ENCODE measurements at regions not wholly inside any gene's neighbourhood (a gene's known extent, or its start where the extent isn't known, plus 50 kb on each side); places are given as distances from the start of the nearest gene placed in this dataset.

DNA sequence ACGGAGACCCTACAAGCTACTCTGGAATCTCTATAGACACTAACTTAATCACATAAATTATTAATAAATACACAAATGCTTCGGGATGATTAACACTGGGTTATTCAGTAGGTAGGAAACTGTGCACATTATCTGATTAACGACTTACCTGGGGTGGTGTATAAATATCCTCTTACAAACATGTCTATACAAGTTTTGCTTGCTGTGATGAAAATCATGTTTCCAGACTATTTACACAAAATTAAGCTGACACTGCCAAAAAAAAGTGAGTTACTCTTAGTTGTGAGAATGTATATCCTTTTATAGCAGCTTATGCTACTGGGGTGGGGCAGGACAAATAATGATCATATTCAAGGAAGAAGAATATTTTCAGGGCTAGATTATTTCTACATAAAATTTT lies 314.6 kb downstream of the C7orf25 start:
- TF ChIP-seq, protein P1, sequence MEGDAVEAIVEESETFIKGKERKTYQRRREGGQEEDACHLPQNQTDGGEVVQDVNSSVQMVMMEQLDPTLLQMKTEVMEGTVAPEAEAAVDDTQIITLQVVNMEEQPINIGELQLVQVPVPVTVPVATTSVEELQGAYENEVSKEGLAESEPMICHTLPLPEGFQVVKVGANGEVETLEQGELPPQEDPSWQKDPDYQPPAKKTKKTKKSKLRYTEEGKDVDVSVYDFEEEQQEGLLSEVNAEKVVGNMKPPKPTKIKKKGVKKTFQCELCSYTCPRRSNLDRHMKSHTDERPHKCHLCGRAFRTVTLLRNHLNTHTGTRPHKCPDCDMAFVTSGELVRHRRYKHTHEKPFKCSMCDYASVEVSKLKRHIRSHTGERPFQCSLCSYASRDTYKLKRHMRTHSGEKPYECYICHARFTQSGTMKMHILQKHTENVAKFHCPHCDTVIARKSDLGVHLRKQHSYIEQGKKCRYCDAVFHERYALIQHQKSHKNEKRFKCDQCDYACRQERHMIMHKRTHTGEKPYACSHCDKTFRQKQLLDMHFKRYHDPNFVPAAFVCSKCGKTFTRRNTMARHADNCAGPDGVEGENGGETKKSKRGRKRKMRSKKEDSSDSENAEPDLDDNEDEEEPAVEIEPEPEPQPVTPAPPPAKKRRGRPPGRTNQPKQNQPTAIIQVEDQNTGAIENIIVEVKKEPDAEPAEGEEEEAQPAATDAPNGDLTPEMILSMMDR (IDR thresholded peaks at IDR 0.05; ENCODE audit: borderline replicate concordance, insufficient read depth, low read depth, low read length), result no peak
- no peak overlapping the region for H3K4me3 ChIP-seq (ENCODE audit: low read depth, low read length)

DNA sequence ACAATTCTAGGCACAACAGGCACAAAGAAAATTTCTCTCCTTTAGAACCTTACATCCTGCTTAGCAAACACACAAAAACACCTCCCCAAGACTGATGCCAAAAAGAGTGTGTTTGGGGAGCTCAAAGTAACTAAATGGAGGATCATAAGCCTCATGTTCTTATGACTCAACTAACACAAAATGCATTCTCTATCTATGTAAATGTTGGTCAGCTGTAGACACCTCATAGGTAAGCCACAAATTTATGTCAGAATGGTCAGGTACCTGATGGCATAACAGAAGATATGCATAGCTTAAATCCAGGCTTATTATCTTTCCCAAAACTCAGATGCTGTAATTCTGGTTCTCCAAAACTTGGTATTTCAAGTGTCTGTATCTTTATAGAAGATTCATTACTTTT lies 315.1 kb downstream of the C7orf25 start:
- TF ChIP-seq, protein P1 (IDR thresholded peaks at IDR 0.05; ENCODE audit: borderline replicate concordance, insufficient read depth, low read depth, low read length), result no peak
- H3K4me3 ChIP-seq (ENCODE audit: low read depth, low read length), result no peak overlapping the region

DNA sequence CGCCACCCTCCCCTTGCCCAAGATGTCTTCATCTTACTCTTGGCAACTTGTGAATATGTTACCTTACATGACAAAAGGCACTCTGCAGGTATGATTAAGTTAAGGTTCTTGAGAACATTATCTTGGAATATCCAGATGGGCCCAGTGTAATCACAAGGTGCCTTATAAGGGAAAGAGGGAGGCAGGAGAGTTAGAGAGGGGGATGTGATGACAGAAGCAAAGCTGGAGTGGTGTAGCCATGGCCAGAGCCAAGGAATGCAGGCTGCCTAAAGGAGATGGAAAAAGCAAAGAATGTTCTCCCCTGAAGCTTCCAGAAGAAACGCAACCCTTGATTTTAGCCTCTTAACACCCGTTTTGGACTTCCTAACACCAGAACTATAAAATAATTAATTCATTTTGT lies 318.0 kb downstream of the C7orf25 start:
- TF ChIP-seq, protein P1 (IDR thresholded peaks at IDR 0.05; ENCODE audit: borderline replicate concordance, insufficient read depth, low read depth, low read length), result no peak

DNA sequence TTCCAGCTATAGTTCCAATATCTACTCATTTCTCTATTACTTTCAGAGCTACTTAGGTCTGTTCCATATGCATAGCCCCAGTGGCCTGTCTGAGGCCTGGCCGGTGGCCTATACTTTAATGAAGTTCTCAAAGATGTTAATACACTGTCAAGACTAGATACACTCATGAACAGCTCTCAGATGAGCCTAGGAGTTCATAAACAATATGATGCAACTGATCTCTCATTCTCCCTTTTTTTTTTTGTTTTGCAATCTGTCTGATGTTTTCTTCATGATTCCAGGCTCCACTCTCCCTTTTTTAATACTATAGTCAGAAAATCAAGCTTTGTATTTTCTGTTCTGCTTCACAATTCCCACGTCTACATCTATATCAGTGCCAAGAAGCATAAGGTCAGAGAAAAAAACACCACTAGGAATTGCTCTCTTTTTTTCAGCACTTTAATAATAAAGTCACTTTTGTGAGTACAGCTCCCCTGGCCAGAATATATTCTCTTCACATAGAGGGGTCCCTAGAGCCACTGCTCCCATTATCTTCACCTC lies 321.0 kb downstream of the C7orf25 start:
- TF ChIP-seq, protein P1 (IDR thresholded peaks at IDR 0.05; ENCODE audit: borderline replicate concordance, insufficient read depth, low read depth, low read length), result no peak

More for the DNA sequence above, 318.0 kb downstream of the C7orf25 start:
- no peak overlapping the region for H3K4me3 ChIP-seq (ENCODE audit: low read depth, low read length)

DNA sequence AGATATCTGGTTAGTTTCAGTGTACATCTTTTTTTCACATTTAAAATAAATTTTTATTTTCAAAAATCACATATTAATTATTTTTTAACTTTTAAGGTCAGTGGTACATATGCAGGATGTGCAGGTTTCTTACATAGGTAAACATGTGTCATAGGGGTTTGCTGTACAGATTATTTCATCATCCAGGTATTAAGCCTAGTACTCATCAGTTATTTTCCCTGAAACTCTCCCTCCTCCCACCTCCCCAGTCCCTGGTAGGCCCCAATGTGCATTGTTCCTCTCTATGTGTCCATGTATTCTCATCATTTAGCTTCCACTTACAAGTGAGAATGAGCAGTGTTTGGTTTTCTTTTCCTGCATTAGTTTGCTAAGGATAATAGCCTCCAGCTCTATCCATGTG lies 323.0 kb downstream of the C7orf25 start:
- TF ChIP-seq, protein P1 (IDR thresholded peaks at IDR 0.05; ENCODE audit: borderline replicate concordance, insufficient read depth, low read depth, low read length), result no peak

More for the DNA sequence above, 321.0 kb downstream of the C7orf25 start:
- H3K4me3 ChIP-seq (ENCODE audit: low read depth, low read length), result no peak overlapping the region

DNA sequence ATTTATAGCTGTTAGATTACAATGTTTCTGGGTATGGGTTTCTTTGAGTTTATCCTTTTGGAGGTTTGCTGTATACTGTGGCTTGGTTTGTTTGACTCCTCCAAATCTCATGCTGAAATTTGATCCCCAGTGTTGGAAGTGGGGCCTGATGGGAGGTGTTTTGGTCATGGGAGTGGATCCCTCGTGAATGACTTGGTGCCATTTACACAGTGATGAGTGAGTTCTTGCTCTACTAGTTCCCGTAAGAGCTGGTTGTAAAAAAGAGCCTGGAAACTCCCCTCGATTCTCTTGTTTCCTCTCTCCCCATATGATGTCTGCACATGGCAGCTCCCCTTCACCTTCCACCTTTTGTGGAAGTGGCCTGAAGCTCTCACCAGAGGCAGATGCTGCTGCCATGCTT lies 324.1 kb downstream of the C7orf25 start:
- no peak overlapping the region for H3K4me3 ChIP-seq (ENCODE audit: low read depth, low read length)
- TF ChIP-seq, protein P1 (IDR thresholded peaks at IDR 0.05; ENCODE audit: borderline replicate concordance, insufficient read depth, low read depth, low read length), result no peak

More for the DNA sequence above, 323.0 kb downstream of the C7orf25 start:
- no peak overlapping the region for H3K4me3 ChIP-seq (ENCODE audit: low read depth, low read length)

DNA sequence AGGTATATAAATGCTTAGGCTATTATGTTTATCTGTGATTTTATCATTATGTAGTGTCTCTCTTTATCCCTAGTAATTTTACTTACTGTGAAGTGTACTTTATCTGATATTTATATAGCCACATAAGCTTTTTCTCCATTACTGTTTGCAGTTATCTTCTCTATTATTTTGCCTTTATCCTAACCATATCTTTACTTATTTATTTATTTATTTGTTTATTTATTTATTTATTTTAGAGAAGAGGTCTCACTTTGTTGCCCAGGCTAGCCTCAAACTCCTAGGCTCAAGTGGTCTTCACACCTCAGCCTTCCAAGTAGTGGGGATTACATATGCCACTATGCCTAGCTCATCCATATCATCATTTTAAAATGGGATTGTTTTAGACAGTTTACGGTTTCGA lies 331.8 kb downstream of the C7orf25 start:
- H3K4me3 ChIP-seq (ENCODE audit: low read depth, low read length), result no peak overlapping the region
- TF ChIP-seq, protein P1 (IDR thresholded peaks at IDR 0.05; ENCODE audit: borderline replicate concordance, insufficient read depth, low read depth, low read length), result no peak

Data from GM12875 (cell line).